Stimulated activated CD4-positive, alpha-beta T cell treated with anti-CD3 and anti-CD28 coated beads, Interleukin-4, amount 100 ng/mL, for 4 hours (primary cell): ENCODE measurements at regions not wholly inside any gene's neighbourhood (a gene's known extent, or its start where the extent isn't known, plus 50 kb on each side); places are given as distances from the start of the nearest gene placed in this dataset.
A peak's percentile ranks its signal among the peaks of the same experiment; 100 is the strongest.
"Not testable (repeated sequence)": the region's sequence is repeated elsewhere in the genome, so short reads cannot be mapped to it uniquely, and the experiment has no call there.

ENCODE experiments used
- DNase-seq, 2 experiments: peaks; one replicate each; pipeline ENCODE4 v3.0.0-alpha.2; 2020

- peak; percentile 3 to 4 for DNase-seq
Observed at GRCh38 chr6:18595774-18596530, 208.8 kb downstream of the RNF144B start.

DNA sequence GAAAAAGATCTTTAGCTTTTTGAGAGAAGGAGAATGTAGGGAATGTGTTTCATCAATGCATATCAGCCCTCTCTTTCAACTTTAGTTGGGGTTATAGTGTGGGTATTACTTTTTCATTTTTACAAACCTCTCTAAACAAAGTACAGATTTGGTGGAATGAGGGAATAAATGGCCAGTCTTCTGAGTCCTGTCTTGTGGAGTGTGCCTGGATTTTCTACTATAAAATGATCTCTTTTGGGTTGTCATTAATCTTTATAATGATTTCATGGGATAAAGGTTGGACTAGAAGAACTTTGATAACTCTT lies 209.3 kb downstream of the RNF144B start:
- DNase-seq = no peak

GRCh38 chr6:18598551-18599264 lies 211.6 kb downstream of the RNF144B start:
- DNase-seq = no peak

DNA sequence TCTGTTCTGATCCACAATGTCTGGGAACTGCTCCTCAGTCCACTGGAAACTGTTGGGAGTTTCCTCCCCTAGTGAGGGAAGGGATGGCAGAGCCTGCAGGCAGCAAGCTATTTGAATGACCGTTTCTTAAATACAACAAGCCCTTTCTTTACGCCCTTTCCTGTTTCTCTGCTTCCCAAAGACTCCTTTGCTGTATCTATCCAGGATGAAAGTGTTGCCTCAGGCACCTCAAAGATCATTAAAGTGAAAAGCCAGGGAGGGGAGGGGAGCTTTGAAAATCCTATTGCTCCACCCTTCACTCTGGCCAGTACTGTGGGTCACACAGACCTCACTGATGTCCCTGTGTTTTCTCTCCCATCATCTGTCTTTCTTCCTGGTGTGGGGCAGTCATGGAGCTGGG lies 213.1 kb downstream of the RNF144B start:
- DNase-seq = no peak

GRCh38 chr6:18601516-18602020 lies 214.4 kb downstream of the RNF144B start:
- no peak for DNase-seq

DNA sequence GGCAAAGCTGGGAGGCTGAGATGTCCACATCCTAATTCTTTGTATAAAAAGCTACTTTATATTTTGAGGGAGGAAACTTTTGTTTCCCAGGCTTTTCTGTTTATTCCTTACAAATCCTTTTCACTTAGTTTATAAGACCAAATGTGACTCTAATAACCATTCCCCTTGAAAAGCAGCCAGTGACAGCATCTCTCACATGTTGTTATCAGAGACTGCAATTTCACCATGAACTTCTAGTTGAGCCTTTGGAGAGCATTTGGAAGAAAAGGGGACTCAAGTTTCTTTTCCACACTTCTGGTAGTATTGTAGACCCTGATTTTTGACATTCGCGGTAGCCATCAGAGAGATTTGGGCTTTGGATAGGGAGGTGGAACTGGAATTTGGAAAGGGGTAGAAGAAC lies 215.8 kb downstream of the RNF144B start:
- DNase-seq = no peak

- no peak for DNase-seq
Observed at GRCh38 chr6:18603361-18603760, 216.2 kb downstream of the RNF144B start.

- no peak for DNase-seq
Observed at GRCh38 chr6:18605841-18606240, 218.7 kb downstream of the RNF144B start.

GRCh38 chr6:18609715-18610114 lies 222.6 kb downstream of the RNF144B start:
- DNase-seq = no peak

DNA sequence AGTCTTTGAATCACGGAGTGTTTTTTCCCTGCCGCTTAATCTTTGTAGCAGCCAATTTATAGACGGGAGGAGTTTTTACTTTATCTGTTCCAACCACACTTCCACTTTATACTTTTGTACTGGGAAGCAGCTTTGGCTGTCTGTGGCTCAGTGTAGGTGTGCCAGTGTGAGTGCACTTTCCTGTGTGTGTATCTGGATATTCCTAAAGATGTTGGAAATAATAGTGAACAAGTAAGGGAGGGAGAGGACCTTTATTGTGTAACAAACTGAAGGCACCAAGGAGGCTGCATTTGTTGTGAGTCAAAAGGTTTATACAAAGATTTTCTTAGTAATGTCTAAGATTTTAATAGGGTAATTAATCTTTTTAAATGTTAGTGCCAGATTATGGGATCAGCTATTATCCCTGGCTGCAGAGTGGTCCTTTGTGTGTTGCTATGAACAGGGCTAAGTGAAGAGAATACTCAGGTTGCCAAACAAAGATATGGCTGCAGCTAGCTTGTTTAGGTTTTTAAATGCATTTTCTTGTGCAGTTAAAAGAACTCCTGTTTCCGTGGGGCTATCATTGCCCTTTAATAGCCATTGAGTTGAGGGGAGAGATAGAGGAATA lies 226.3 kb downstream of the RNF144B start:
- DNase-seq = no peak

- no peak for DNase-seq
Observed at GRCh38 chr6:18629571-18629970, 242.4 kb downstream of the RNF144B start.

DNA sequence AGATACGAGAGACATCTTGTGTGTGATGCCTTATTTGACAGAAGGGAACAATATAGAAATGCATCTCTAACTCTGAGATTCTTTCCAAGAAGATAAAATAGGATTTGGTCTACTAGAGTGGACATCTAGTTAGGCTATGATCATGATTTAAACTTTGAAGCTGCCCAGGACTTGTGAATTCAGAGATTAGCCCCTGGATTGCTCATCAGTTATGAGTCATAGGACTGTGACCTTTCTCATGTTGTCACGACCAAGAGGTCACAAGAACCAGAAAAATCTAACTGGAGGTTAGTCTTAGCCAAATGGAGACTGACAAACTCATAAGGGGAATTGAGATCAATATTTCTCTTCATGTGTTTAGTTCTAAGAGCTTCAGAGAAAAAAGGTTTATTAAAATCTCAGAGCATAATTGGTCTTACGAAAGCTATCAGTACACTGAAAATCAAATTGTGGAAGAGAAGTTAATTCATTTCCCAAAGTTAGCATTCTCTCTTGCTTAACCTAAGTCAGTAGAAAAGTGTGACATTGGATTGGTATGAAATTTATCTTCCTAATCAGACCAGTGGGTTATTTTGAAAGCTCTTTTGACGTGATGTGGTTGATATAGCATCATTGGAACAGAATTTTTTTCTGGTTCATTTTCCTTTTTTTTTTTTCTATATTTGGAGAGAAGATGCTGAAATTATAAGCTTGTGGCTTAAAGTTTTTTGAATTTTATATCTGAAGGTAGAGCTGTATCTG lies 245.7 kb downstream of the RNF144B start:
- DNase-seq = no peak

GRCh38 chr6:18634912-18635311 lies 247.8 kb downstream of the RNF144B start:
- no peak for DNase-seq

DNA sequence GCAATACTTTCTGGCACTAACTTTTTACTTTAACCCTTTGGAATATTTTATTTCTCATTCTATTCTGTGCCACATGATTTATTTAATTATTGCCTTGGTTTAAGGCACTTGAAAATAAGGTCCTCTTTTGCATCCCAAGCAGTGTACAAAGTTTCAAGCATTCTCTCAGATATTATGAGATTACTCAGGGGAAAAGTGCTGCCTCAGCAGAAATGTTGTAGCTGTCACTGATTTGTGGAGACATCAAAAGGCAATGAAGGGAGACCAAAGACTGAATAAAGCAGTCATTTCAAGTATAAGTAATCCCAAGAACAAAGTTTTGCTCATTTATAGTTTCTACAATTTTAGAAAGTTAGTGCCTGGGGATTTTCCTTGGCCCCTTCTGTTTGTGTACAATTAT lies 253.0 kb downstream of the RNF144B start:
- no peak for DNase-seq

- no peak for DNase-seq
Observed at GRCh38 chr6:18640754-18641153, 253.6 kb downstream of the RNF144B start.

- no peak for DNase-seq
Observed at GRCh38 chr6:18654821-18655220, 267.7 kb downstream of the RNF144B start.

- no peak for DNase-seq
Observed at GRCh38 chr6:18656506-18656905, 269.4 kb downstream of the RNF144B start.

- DNase-seq = not testable (repeated sequence)
Observed at GRCh38 chr6:18659994-18660393, 272.8 kb downstream of the RNF144B start.

DNA sequence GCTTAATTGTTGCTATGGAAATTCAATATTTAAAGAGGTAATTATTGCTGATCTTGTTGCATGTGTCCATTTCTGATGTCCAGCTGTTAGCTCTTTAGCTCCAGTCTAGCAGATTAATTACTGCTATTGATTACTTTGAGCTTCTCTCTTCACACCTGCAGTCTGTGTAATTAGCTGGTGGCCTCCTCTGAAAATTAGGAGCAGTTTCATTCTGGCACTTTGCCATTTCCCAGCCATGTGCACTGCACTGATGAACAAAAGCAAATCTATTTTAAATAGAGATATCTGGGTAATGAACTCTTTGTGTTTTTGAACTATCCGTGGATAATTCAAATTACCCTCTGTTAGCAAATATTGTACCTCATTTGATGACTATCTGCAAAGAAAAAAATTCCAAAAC lies 275.9 kb downstream of the RNF144B start:
- no peak for DNase-seq

DNA sequence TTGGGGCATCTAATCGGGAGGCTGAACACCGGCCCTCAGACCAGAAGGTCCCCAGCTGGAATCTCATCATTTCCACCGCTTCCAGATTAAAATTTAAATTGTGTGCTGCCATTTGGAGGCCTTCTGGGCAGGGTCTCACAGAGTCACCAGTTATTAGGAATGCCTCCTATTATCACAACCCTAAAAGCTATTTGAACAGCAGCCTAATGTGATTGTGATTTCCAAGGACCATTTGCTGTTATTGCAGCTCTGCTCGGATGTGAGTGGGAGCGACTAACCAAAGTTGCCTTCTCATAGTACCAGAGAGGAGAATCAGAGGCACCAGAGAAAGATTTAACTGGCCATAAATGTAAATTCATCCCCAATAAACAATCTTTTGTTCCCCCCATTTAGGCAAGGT lies 277.3 kb downstream of the RNF144B start:
- no peak for DNase-seq

- DNase-seq = no peak
Observed at GRCh38 chr6:18667612-18668011, 280.5 kb downstream of the RNF144B start.

- no peak for DNase-seq
Observed at GRCh38 chr6:18668994-18669393, 281.8 kb downstream of the RNF144B start.

GRCh38 chr6:18672852-18673251 lies 285.7 kb downstream of the RNF144B start:
- DNase-seq = no peak
